GM12891 (cell line): ENCODE measurements at regions not wholly inside any gene's neighbourhood (a gene's known extent, or its start where the extent isn't known, plus 50 kb on each side); places are given as distances from the start of the nearest gene placed in this dataset.

ENCODE experiments used
- POLR2A ChIP-seq: IDR thresholded peaks from 2 replicates; pipeline ENCODE4 v1.6.1; 2011; ENCODE audit warnings: low read depth, low read length, control low read depth
- POLR2AphosphoS5 ChIP-seq: IDR thresholded peaks from 2 replicates; pipeline ENCODE4 v1.6.1; 2011; ENCODE audit warnings: low read depth, low read length, control low read depth

DNA sequence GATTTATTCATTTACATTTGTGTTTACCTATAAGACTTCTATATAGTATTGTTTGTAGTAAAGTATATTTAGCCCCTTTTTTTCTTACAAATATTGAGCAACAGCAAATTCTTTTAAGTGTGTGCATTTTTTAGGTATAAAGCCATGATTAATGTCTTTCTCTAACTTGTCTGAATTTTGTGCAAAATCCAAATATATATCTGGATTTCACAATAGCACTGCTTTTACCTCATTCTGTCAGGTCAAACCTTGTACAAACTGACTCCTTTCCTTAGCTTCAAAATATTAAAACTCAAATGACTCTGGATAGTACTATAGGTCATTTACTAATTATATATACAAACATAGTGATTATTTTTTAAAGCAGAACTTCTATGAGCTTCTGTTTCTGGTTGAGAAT lies 563.0 kb upstream of the SPRY2 start:
- TF ChIP-seq POLR2AphosphoS5 = no peak
- no peak for TF ChIP-seq POLR2A
